HK-2 (cell line): ENCODE measurements at regions not wholly inside any gene's neighbourhood (a gene's known extent, or its start where the extent isn't known, plus 50 kb on each side); places are given as distances from the start of the nearest gene placed in this dataset.
A peak's percentile ranks its signal among the peaks of the same experiment; 100 is the strongest.

Source experiments
- DNase-seq: peaks from one replicate; pipeline ENCODE4 v3.0.0-alpha.2; 2018; ENCODE audit not compliant: unreplicated experiment

- DNase-seq: no peak
Observed at GRCh38 chr12:85352016-85352415, 72.0 kb downstream of the ALX1 start.

- DNase-seq: no peak
Observed at GRCh38 chr12:85356596-85357385, 76.8 kb downstream of the ALX1 start.

GRCh38 chr12:85357609-85358008 is 77.6 kb downstream of the ALX1 start:
- DNase-seq: no peak

- DNase-seq: no peak
Observed at GRCh38 chr12:85358715-85359114, 78.7 kb downstream of the ALX1 start.

- DNase-seq: no peak
Observed at GRCh38 chr12:85363382-85364190, 83.6 kb downstream of the ALX1 start.

- DNase-seq: no peak
Observed at GRCh38 chr12:85367936-85368335, 87.9 kb downstream of the ALX1 start.

- no peak for DNase-seq
Observed at GRCh38 chr12:85369365-85370154, 89.5 kb downstream of the ALX1 start.

GRCh38 chr12:85373045-85373444 is 93.0 kb downstream of the ALX1 start:
- DNase-seq: no peak

GRCh38 chr12:85374981-85375380 is 95.0 kb downstream of the ALX1 start:
- DNase-seq: no peak

- DNase-seq: no peak
Observed at GRCh38 chr12:85385406-85385805, 105.4 kb downstream of the ALX1 start.

- no peak for DNase-seq
Observed at GRCh38 chr12:85390266-85390665, 110.2 kb downstream of the ALX1 start.

GRCh38 chr12:85392508-85392907 is 112.5 kb downstream of the ALX1 start:
- DNase-seq: no peak

- no peak for DNase-seq
Observed at GRCh38 chr12:85393606-85394005, 113.6 kb downstream of the ALX1 start.

GRCh38 chr12:85394065-85394464 is 114.0 kb downstream of the ALX1 start:
- no peak for DNase-seq

- DNase-seq: no peak
Observed at GRCh38 chr12:85394809-85395208, 114.8 kb downstream of the ALX1 start.

- peak; percentile 9 for DNase-seq
Observed at GRCh38 chr12:85405262-85405661, 125.2 kb downstream of the ALX1 start.

- no peak for DNase-seq
Observed at GRCh38 chr12:85405781-85406522, 125.9 kb downstream of the ALX1 start.

GRCh38 chr12:85413266-85413665 is 133.2 kb downstream of the ALX1 start:
- no peak for DNase-seq

- no peak for DNase-seq
Observed at GRCh38 chr12:85422762-85423161, 142.7 kb downstream of the ALX1 start.

- no peak for DNase-seq
Observed at GRCh38 chr12:85423947-85424346, 143.9 kb downstream of the ALX1 start.

GRCh38 chr12:85424581-85425348 is 144.7 kb downstream of the ALX1 start:
- DNase-seq: no peak
